GM12873 (cell line): ENCODE measurements at regions not wholly inside any gene's neighbourhood (a gene's known extent, or its start where the extent isn't known, plus 50 kb on each side); places are given as distances from the start of the nearest gene placed in this dataset.

Experiments used
- CTCF ChIP-seq: IDR thresholded peaks from 2 replicates; pipeline ENCODE4 v1.5.1; 2012; ENCODE audit warnings: low read depth, mild to moderate bottlenecking, moderate library complexity, low read length, control low read depth; ENCODE audit not compliant: insufficient read depth; ENCODE audit errors: missing control alignments

GRCh38 chr6:150670311-150670710 lies 70.6 kb downstream of the PLEKHG1 start:
- peak; percentile 24 for TF ChIP-seq CTCF

- TF ChIP-seq CTCF, result no peak
These were observed 73.1 kb downstream of the PLEKHG1 start for GRCh38 chr6:150672800-150673199.

GRCh38 chr6:150673720-150674346 lies 74.1 kb downstream of the PLEKHG1 start:
- no peak for TF ChIP-seq CTCF

- TF ChIP-seq CTCF, result no peak
These were observed 76.7 kb downstream of the PLEKHG1 start for GRCh38 chr6:150676344-150676743.

- no peak for TF ChIP-seq CTCF
These were observed 77.1 kb downstream of the PLEKHG1 start for GRCh38 chr6:150676772-150677171.

GRCh38 chr6:150680510-150680909 lies 80.8 kb downstream of the PLEKHG1 start:
- no peak for TF ChIP-seq CTCF

- no peak for TF ChIP-seq CTCF
These were observed 82.1 kb downstream of the PLEKHG1 start for GRCh38 chr6:150681578-150682395.
